GM12878 (cell line): ENCODE measurements at regions not wholly inside any gene's neighbourhood (a gene's known extent, or its start where the extent isn't known, plus 50 kb on each side); places are given as distances from the start of the nearest gene placed in this dataset.

Source experiments
- ATAC-seq: fragments of 200-7000 bp; cut with Tn5 transposase; 3 replicates; pipeline ENCODE4 v1.9.1; 2020; ENCODE audit warnings: mild to moderate bottlenecking, moderate library complexity
- BruUV-seq: library from RNA; stranded (reverse); fragments of 400-500 nt; replicated peaks from 2 replicates; lab custom pipeline; 2021; lab: Mats Ljungman, UMichigan
- CTCF ChIA-PET: fragments of 300-600 bp; sonication (Branson Sonifier 250); formaldehyde crosslinking; extraction: SDS; loops from one replicate; lab custom pipeline; 2021; ENCODE audit warnings: inconsistent platforms; lab: Yijun Ruan, JAX
- POLR2A ChIA-PET: fragments of 350-600 bp; formaldehyde crosslinking; extraction: SDS; loops from one replicate; lab custom pipeline; 2021; ENCODE audit warnings: inconsistent platforms; lab: Charles Lee
- RAD21 ChIA-PET: fragments of 300-600 bp; sonication (Branson Sonifier 250); formaldehyde crosslinking; loops from one replicate; lab custom pipeline; 2023; ENCODE audit warnings: antibody characterized with exemption; ENCODE audit not compliant: unreplicated experiment; lab: Charles Lee
- SMC1A ChIA-PET: fragments of 300-600 bp; sonication (Branson Sonifier 250); formaldehyde crosslinking; loops from one replicate; lab custom pipeline; 2023; ENCODE audit not compliant: unreplicated experiment, uncharacterized antibody; lab: Charles Lee
- DNase-seq: peaks from one replicate; pipeline ENCODE4 v3.0.0-alpha.2; 2011; ENCODE audit warnings: low read depth, low spot score
- FAIRE-seq: peaks from 3 replicates; lab custom pipeline; 2011; peaks lifted over from hg19 to GRCh38; lab: Jason Lieb, UNC
- H2AFZ ChIP-seq: 2 replicates; pipeline ENCODE4 v1.6.0; 2011; ENCODE audit warnings: low read depth, low read length, control low read depth; ENCODE audit not compliant: control insufficient read depth
- H3K27ac ChIP-seq: 2 replicates; pipeline ENCODE4 v1.5.1; 2011; ENCODE audit warnings: control low read depth; ENCODE audit not compliant: control insufficient read depth, insufficient read depth
- H3K27me3 ChIP-seq, 2 experiments: replicated peaks in 1 of 2; 2 replicates each; pipeline versions ENCODE4 v1.6.0 to v1.6.1; 2011; ENCODE audit warnings: low read length in 1 of 2; ENCODE audit not compliant: control insufficient read depth in 2 of 2, insufficient read depth in 2 of 2
- H3K36me3 ChIP-seq, 2 experiments: 2 replicates each; pipeline ENCODE4 v1.5.1; 2011; ENCODE audit warnings: low read length in 1 of 2; ENCODE audit not compliant: control insufficient read depth in 2 of 2, insufficient read depth in 2 of 2
- H3K4me1 ChIP-seq: 2 replicates; pipeline ENCODE4 v1.6.1; 2011; ENCODE audit warnings: mild to moderate bottlenecking, low read length, moderate library complexity, mixed read lengths; ENCODE audit not compliant: control insufficient read depth, insufficient read depth
- H3K4me2 ChIP-seq: 2 replicates; pipeline ENCODE4 v1.6.0; 2011; ENCODE audit warnings: control low read depth; ENCODE audit not compliant: control insufficient read depth, insufficient read depth
- H3K4me3 ChIP-seq: fragments of 200-600 bp; sonication (generic); 2 replicates; pipeline ENCODE4 v1.5.1; 2016
- H3K79me2 ChIP-seq: 2 replicates; pipeline ENCODE4 v1.6.0; 2011; ENCODE audit warnings: low read length; ENCODE audit not compliant: control insufficient read depth, insufficient read depth
- H3K9ac ChIP-seq: 2 replicates; pipeline ENCODE4 v1.8.0; 2011; ENCODE audit warnings: low read length, control low read depth, mixed read lengths; ENCODE audit not compliant: control insufficient read depth, insufficient read depth
- H3K9me3 ChIP-seq: replicated peaks from 3 replicates; pipeline ENCODE4 v1.5.1; 2011; ENCODE audit warnings: mild to moderate bottlenecking, low read length; ENCODE audit not compliant: control insufficient read depth, insufficient read depth
- H4K20me1 ChIP-seq: 2 replicates; pipeline ENCODE4 v1.6.0; 2011; ENCODE audit not compliant: control insufficient read depth, insufficient read depth
- FOXM1 ChIP-seq: IDR thresholded peaks from 2 replicates; pipeline ENCODE4 v1.6.1; 2012; ENCODE audit warnings: low read depth, mild to moderate bottlenecking, inconsistent platforms, low read length, moderate library complexity
- HDGF ChIP-seq: fragments of 450-650 bp; IDR thresholded peaks from 2 replicates; pipeline ENCODE4 v1.6.1; 2016; ENCODE audit warnings: antibody characterized with exemption
- IKZF1 ChIP-seq: fragments of 450-650 bp; conservative IDR thresholded peaks from 2 replicates; pipeline ENCODE4 v1.6.1; 2017; ENCODE audit warnings: antibody characterized with exemption, mild to moderate bottlenecking
- IRF4 ChIP-seq: IDR thresholded peaks from 2 replicates; pipeline ENCODE4 v1.6.1; 2011; ENCODE audit warnings: low read depth, low read length
- MEF2A ChIP-seq: IDR thresholded peaks from 2 replicates; pipeline ENCODE4 v1.6.1; 2011; ENCODE audit warnings: low read depth, mild to moderate bottlenecking, low read length, moderate library complexity; ENCODE audit not compliant: insufficient read depth
- NFYA ChIP-seq: IDR thresholded peaks from 2 replicates; pipeline ENCODE4 v1.6.1; 2011; ENCODE audit warnings: low read depth, mild to moderate bottlenecking, low read length, improper control_type of control experiment, borderline replicate concordance
- RAD21 ChIP-seq: IDR thresholded peaks from 2 replicates; pipeline ENCODE4 v1.6.1; 2011; ENCODE audit warnings: mild to moderate bottlenecking, low read depth, low read length, moderate library complexity; ENCODE audit not compliant: insufficient read depth
- SMC3 ChIP-seq: IDR thresholded peaks from 2 replicates; pipeline ENCODE4 v1.6.1; 2011; ENCODE audit warnings: low read length, improper control_type of control experiment, borderline replicate concordance
- SRF ChIP-seq, 2 experiments: IDR thresholded peaks; 2 replicates each; pipeline ENCODE4 v1.6.1; 2011; ENCODE audit warnings: low read depth in 2 of 2, low read length in 2 of 2, mild to moderate bottlenecking in 1 of 2, moderate library complexity in 1 of 2
- ZBTB33 ChIP-seq: fragments of 450-650 bp; IDR thresholded peaks from 2 replicates; pipeline ENCODE4 v1.6.1; 2017; ENCODE audit warnings: mild to moderate bottlenecking
- WGBS: methylation state at CpG from one replicate; pipeline ENCODE4 v1.1.6; 2016; ENCODE audit warnings: low lambda C conversion rate; ENCODE audit not compliant: insufficient replicate concordance, insufficient coverage; ENCODE audit errors: missing lambda C conversion rate; 5-methylcytosine and 5-hydroxymethylcytosine counted together
- in situ Hi-C: fragments of 300-500 bp; cut with MboI; formaldehyde crosslinking; loops from 9 replicates; pipeline ENCODE4 v1.14.3; 2018; ENCODE audit warnings: mixed read lengths
- intact Hi-C: fragments of 100-400 bp; cut with micrococcal nuclease; formaldehyde crosslinking; loops from one replicate; pipeline ENCODE4 v1.14.2; 2022; ENCODE audit not compliant: unreplicated experiment
- TF ChIP-seq, protein P1 (sequence below): IDR thresholded peaks from 2 replicates; pipeline ENCODE4 v1.6.1; 2012; ENCODE audit warnings: low read depth, low read length, improper control_type of control experiment
- TF ChIP-seq, protein P2 (sequence below): IDR thresholded peaks from 2 replicates; pipeline ENCODE4 v1.6.1; 2012; ENCODE audit warnings: low read length, inconsistent platforms

DNA sequence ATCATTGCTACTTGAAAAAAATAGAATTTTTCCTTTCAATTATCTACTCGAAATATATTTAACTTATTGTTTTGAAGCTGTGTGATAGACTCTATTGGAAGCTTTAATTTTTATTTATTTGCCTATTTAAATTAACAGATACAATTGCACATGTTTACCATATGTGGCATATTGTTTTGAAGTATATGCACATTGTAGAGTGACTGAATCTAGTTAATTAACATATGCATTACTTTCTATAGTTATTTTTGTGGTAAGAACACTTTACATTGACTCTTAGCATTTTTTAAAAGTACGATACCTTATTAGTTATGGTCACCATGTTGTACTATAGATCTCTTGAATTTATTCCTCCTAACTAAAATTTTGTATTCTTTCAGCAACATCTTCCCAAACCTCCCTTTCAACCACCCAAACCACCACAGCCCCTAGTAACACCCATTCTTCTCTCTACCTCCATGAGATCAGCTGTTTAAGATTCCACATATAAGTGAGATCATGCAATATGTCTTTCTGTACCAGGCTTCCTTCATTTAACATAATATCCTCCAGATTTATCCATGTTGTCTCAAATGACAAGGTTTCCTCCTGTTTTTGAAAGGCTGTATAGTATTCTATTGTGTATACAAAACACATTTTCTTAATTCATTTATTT lies 58.5 kb upstream of the SPHKAP start:
- no peaks in the 10 kb centered on the region for H3K79me2 ChIP-seq
- no peak overlapping the region for H3K9ac ChIP-seq
- H3K27ac ChIP-seq, result no peak overlapping the region
- H3K4me1 ChIP-seq, result no peaks in the 10 kb centered on the region
- in situ Hi-C loops, result no loop called here
- POLR2A ChIA-PET, result no interaction called here
- BruUV-seq, result no TSS peak
- H4K20me1 ChIP-seq, result no peaks in the 10 kb centered on the region
- H2AFZ ChIP-seq, result no peak overlapping the region
- no peak overlapping the region for H3K4me2 ChIP-seq
- H3K27me3 ChIP-seq, result no peaks in the 10 kb centered on the region
- RAD21 ChIA-PET, result no interaction called here
- H3K36me3 ChIP-seq, result no peaks in the 10 kb centered on the region
- no peak for FAIRE-seq
- TF ChIP-seq IRF4, result no peak
- no peak for TF ChIP-seq HDGF
- TF ChIP-seq, all 136 proteins: peak for 0
- 0% methylated on average over 2 of the region's 2 CpGs for WGBS
- intact Hi-C loops, result no loop called here
- DNase-seq (no peak), ATAC-seq (no peak)
- CTCF ChIA-PET, result interaction anchor here (0.6 to 1.2 kb wide), 2 partner anchors 940 to 1010 kb away, joined by 3 read pairs; no protein-coding TSS in a partner anchor
- Histone ChIP-seq H3K4me3 (no peak overlapping the region), H3K9me3 (no peaks in the 10 kb centered on the region)
- SMC1A ChIA-PET, result no interaction called here

- POLR2A ChIA-PET, result no interaction called here
- Histone ChIP-seq H3K27me3 (no peaks in the 10 kb centered on the region), H3K9me3 (no peaks in the 10 kb centered on the region), H3K4me1 (no peaks in the 10 kb centered on the region), H3K27ac (no peak overlapping the region), H3K4me2 (no peak overlapping the region), H4K20me1 (no peaks in the 10 kb centered on the region), H3K36me3 (no peaks in the 10 kb centered on the region), H3K9ac (no peak overlapping the region), H3K79me2 (no peaks in the 10 kb centered on the region), H3K4me3 (no peak overlapping the region), H2AFZ (no peak overlapping the region)
- no peak for FAIRE-seq
- in situ Hi-C loops, result no loop called here
- no peak for DNase-seq
- SMC1A ChIA-PET, result no interaction called here
- RAD21 ChIA-PET, result no interaction called here
- intact Hi-C loops, result no loop called here
- ATAC-seq, result no peak
- CTCF ChIA-PET, result no interaction called here
- 0% methylated on average over 1 of the region's 1 CpG for WGBS
- BruUV-seq, result no TSS peak
- TF ChIP-seq, protein P1, sequence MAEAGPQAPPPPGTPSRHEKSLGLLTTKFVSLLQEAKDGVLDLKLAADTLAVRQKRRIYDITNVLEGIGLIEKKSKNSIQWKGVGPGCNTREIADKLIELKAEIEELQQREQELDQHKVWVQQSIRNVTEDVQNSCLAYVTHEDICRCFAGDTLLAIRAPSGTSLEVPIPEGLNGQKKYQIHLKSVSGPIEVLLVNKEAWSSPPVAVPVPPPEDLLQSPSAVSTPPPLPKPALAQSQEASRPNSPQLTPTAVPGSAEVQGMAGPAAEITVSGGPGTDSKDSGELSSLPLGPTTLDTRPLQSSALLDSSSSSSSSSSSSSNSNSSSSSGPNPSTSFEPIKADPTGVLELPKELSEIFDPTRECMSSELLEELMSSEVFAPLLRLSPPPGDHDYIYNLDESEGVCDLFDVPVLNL, result no peak
- TF ChIP-seq MEF2A (no peak), FOXM1 (no peak), SRF (IDR thresholded peaks at IDR 0.05; ENCODE audit: low read depth in 2 of 2, low read length in 2 of 2) (no peak), ZBTB33 (no peak), NFYA (no peak), RAD21 (no peak), SMC3 (no peak), IKZF1 (no peak)
- TF ChIP-seq, protein P2, sequence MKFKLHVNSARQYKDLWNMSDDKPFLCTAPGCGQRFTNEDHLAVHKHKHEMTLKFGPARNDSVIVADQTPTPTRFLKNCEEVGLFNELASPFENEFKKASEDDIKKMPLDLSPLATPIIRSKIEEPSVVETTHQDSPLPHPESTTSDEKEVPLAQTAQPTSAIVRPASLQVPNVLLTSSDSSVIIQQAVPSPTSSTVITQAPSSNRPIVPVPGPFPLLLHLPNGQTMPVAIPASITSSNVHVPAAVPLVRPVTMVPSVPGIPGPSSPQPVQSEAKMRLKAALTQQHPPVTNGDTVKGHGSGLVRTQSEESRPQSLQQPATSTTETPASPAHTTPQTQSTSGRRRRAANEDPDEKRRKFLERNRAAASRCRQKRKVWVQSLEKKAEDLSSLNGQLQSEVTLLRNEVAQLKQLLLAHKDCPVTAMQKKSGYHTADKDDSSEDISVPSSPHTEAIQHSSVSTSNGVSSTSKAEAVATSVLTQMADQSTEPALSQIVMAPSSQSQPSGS, result no peak
Observed at GRCh38 chr2:228239207-228239906, 57.9 kb upstream of the SPHKAP start.
